ENCODE measurements at regions not wholly inside any gene's neighbourhood (a gene's known extent, or its start where the extent isn't known, plus 50 kb on each side); places are given as distances from the start of the nearest gene placed in this dataset.

GRCh38 chr13:20303636-20304035 lies 71.5 kb upstream of the GJB6 start:
- H3K27me3 ChIP-seq (replicated peaks; ENCODE audit: insufficient read depth, low read length) = no peaks in the 10 kb centered on the region
- no peak overlapping the region for H3K27ac ChIP-seq (ENCODE audit: low read length)
- no peak overlapping the region for H3K9ac ChIP-seq (ENCODE audit: low read length)
- H3F3A ChIP-seq (ENCODE audit: insufficient read depth, low read length) = no peaks in the 10 kb centered on the region
- TF ChIP-seq EZH2 (optimal IDR thresholded peaks at IDR 0.05; ENCODE audit: low read depth, low read length) = no peak
- TF ChIP-seq EZH2phosphoT487 (IDR thresholded peaks at IDR 0.05; ENCODE audit: low read length) = no peak
- TF ChIP-seq CTCF (IDR thresholded peaks at IDR 0.05; ENCODE audit: low read length) = no peak
- H3K4me1 ChIP-seq (ENCODE audit: low read length) = no peaks in the 10 kb centered on the region
- H3K9me3 ChIP-seq (replicated peaks; ENCODE audit: insufficient read depth, low read length) = no peaks in the 10 kb centered on the region
- H3K79me2 ChIP-seq (ENCODE audit: low read length) = no peaks in the 10 kb centered on the region
- H4K20me1 ChIP-seq (ENCODE audit: insufficient read depth, low read length) = no peaks in the 10 kb centered on the region
- H3K4me3 ChIP-seq (ENCODE audit: low read length) = no peak overlapping the region
- H2AFZ ChIP-seq (ENCODE audit: low read length) = no peak overlapping the region
- H3K4me2 ChIP-seq (ENCODE audit: low read depth, low read length) = no peak overlapping the region
- H3K36me3 ChIP-seq (replicated peaks; ENCODE audit: insufficient read depth, low read length) = no peaks in the 10 kb centered on the region
- H3K9me2 ChIP-seq (replicated peaks; ENCODE audit: insufficient read depth, low read length) = no peaks in the 10 kb centered on the region
- DNase-seq = no peak

DNA sequence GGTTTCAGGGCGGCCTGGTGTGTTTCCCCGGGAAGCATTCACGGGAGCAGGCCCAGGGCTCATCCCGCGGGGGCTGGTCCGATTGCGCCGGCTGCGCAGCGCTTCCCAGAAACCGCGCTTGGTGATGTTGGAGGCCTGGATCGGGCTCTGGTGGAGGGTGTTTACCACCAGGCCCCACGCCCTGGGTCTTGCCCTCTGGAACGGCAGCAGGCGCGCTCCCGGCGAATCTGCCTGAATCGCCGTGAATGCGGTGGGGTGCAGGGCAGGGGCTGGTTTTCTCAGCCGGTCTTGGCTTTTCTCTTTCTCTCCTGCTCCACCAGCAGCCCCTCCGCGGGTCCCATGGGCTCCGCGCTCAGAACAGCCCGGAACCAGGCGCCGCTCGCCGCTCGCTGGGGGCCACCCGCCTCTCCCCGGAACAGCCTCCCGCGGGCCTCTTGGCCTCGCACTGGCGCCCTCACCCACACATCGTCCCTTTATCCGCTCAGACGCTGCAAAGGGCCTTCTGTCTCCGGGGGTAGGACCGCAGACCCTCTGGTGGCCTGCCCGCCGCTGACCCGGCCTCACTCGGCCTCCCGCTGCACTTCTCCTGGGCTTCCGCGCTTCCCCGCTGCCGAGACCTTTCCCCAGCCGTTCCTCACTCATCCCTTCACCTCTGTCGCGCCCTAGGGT lies 69.4 kb upstream of the GJB6 start:
- Histone ChIP-seq H3K4me2 (ENCODE audit: low read depth, low read length) (no peak overlapping the region), H3K9me3 (replicated peaks; ENCODE audit: insufficient read depth, low read length) (no peaks in the 10 kb centered on the region), H3K36me3 (replicated peaks; ENCODE audit: insufficient read depth, low read length) (no peaks in the 10 kb centered on the region), H3K27ac (ENCODE audit: low read length) (no peak overlapping the region), H4K20me1 (ENCODE audit: insufficient read depth, low read length) (no peaks in the 10 kb centered on the region), H3K79me2 (ENCODE audit: low read length) (no peaks in the 10 kb centered on the region), H3K9me2 (replicated peaks; ENCODE audit: insufficient read depth, low read length) (no peaks in the 10 kb centered on the region), H3F3A (ENCODE audit: insufficient read depth, low read length) (no peaks in the 10 kb centered on the region), H3K9ac (ENCODE audit: low read length) (no peak overlapping the region), H2AFZ (ENCODE audit: low read length) (no peak overlapping the region), H3K4me3 (ENCODE audit: low read length) (no peak overlapping the region), H3K4me1 (ENCODE audit: low read length) (no peaks in the 10 kb centered on the region), H3K27me3 (replicated peaks; ENCODE audit: insufficient read depth, low read length) (no peaks in the 10 kb centered on the region)
- DNase-seq = no peak
- TF ChIP-seq CTCF (IDR thresholded peaks at IDR 0.05; ENCODE audit: low read length) (no peak), EZH2 (optimal IDR thresholded peaks at IDR 0.05; ENCODE audit: low read depth, low read length) (no peak), EZH2phosphoT487 (IDR thresholded peaks at IDR 0.05; ENCODE audit: low read length) (no peak)

DNA sequence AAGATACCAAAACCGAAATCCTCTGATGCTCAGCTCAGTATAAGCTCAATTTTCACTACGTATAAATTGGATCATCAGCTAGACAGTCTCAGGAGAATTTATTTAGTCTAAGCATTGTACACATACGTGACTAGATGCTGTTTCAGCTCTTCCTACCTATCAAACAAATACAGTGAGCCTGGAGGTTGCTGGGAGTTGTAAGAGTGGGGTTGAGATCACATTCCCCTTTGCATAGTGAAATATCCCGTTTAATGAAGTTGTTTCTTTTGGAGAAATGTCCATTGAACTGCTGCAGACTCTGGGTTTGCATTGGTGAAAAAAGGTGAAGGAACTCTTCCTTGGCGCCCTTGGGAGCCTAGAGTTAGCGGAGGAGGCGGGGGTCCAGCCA lies 68.9 kb upstream of the GJB6 start:
- Histone ChIP-seq H3F3A (ENCODE audit: insufficient read depth, low read length) (no peaks in the 10 kb centered on the region), H3K9me3 (replicated peaks; ENCODE audit: insufficient read depth, low read length) (no peaks in the 10 kb centered on the region), H4K20me1 (ENCODE audit: insufficient read depth, low read length) (no peaks in the 10 kb centered on the region), H3K27me3 (replicated peaks; ENCODE audit: insufficient read depth, low read length) (no peaks in the 10 kb centered on the region), H3K4me2 (ENCODE audit: low read depth, low read length) (no peak overlapping the region), H3K79me2 (ENCODE audit: low read length) (no peaks in the 10 kb centered on the region), H3K4me3 (ENCODE audit: low read length) (no peak overlapping the region), H3K9ac (ENCODE audit: low read length) (no peak overlapping the region), H2AFZ (ENCODE audit: low read length) (no peak overlapping the region), H3K36me3 (replicated peaks; ENCODE audit: insufficient read depth, low read length) (no peaks in the 10 kb centered on the region), H3K9me2 (replicated peaks; ENCODE audit: insufficient read depth, low read length) (no peaks in the 10 kb centered on the region), H3K27ac (ENCODE audit: low read length) (no peak overlapping the region), H3K4me1 (ENCODE audit: low read length) (no peaks in the 10 kb centered on the region)
- no peak for DNase-seq
- TF ChIP-seq CTCF (IDR thresholded peaks at IDR 0.05; ENCODE audit: low read length) (no peak), EZH2phosphoT487 (IDR thresholded peaks at IDR 0.05; ENCODE audit: low read length) (no peak), EZH2 (optimal IDR thresholded peaks at IDR 0.05; ENCODE audit: low read depth, low read length) (no peak)
